ENCODE measurements at regions not wholly inside any gene's neighbourhood (a gene's known extent, or its start where the extent isn't known, plus 50 kb on each side); places are given as distances from the start of the nearest gene placed in this dataset.
"Not testable (repeated sequence)": the region's sequence is repeated elsewhere in the genome, so short reads cannot be mapped to it uniquely, and the experiment has no call there.

DNA sequence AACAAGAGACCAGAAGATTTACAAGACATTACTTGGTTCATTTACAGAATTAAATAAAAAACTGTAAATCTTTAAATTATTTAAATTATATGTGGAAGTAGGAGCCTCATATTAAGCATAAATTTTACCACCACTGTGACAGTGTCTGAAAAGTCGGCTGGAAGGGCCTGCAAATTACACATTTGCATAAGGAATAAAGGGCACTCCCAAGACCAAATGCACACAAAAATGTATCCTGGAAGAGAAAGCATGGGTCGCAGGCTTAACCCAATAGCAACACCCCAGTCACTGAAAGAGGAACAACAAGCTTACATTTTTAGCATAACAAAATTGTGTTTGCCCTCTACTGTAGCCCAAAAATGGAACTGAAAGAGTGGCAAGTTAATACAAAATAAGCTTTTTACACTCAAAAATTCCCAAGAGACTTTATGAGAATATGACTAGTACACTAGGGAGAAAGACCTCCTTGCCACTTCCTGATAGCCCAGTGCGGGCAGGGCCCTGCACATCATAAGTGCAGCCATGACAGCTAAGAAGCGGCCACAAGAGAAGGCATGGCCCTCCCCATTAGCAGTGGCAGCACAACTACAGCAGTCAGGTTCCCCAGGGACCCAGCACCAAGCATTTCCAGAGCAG lies 482.0 kb downstream of the DTWD2 start:
- H3K4me3 ChIP-seq (ENCODE audit: low read depth, low read length): no peak overlapping the region

DNA sequence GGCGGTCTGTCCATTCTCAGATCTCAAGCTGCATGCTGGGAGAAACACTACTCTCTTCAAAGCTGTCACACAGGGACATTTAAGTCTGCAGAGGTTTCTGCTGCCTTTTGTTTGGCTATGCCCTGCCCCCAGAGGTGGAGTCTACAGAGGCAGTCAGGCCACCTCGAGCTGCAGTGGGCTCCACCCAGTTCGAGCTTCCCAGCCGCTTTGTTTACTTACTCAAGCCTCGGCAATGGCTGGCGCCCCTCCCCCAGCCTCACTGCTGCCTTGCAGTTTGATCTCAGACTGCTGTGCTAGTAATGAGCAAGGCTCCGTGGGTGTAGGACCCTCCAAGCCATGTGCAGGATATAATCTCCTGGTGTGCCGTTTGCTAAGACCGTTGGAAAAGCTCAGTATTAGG lies 486.1 kb downstream of the DTWD2 start:
- H3K4me3 ChIP-seq (ENCODE audit: low read depth, low read length): not testable (repeated sequence)

DNA sequence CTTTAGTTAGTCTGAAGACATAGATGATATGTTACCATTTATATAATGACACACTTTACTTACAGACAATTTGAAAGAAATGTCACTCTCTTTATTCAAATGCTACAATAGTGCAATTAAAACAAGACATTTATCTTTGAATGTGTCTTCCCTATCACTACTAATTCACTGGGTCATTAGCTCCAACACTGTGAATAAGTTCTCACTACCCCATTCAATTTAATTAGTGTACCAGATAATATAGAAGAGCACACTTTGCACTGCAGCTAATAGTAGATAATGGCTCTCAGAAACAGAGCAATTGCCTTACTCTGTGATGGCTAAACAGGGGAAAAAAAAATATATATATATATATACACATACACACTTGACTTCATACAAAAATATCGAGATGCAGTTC lies 497.0 kb downstream of the DTWD2 start:
- no peak overlapping the region for H3K4me3 ChIP-seq (ENCODE audit: low read depth, low read length)

DNA sequence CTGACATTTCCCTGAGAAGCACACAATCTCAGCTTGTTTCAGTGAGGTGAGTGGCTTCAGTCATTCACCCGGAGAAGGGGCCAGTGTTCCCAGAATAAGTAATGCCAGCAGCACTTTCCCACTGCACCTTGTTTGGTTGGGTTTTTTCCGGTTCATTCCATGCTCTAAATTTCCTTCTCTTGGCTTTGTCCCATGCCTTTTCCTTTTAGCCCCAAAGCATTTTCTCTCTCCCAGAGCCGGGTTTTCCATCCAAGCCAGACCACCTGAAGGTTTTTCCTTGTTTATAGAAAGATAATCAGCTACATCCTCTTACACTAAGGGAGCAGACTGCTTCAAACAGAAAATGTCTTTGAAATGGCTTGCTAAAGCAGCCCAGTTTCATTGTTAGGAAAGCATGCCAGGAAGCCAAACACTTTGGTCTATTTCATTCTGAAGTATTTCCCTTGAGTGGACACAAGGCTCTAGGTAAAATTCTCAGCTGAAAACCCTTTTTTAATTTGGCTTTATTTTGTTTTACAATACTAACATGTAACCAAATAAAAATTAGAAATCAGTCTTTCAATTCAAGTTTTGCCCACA lies 501.6 kb downstream of the DTWD2 start:
- no peak overlapping the region for H3K4me3 ChIP-seq (ENCODE audit: low read depth, low read length)

DNA sequence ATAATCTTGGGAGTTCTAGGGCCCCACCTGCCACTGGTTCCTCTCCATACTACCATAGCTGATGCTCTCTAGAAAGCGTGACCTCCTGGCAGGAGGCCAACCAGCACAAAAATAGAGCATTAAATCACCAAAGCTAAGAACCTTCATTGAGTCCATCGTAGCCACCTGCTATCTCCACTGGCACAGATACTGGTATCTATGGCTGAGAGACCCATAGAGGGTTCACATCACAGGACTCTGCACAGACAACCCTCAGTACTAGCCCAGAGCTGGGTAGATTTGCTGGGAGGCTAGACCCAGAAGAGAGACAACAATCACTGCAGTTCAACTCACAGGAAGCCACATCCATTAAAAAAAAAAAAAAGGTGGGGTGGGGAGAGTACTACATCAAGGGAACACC lies 509.1 kb downstream of the DTWD2 start:
- H3K4me3 ChIP-seq (ENCODE audit: low read depth, low read length): no peak overlapping the region

DNA sequence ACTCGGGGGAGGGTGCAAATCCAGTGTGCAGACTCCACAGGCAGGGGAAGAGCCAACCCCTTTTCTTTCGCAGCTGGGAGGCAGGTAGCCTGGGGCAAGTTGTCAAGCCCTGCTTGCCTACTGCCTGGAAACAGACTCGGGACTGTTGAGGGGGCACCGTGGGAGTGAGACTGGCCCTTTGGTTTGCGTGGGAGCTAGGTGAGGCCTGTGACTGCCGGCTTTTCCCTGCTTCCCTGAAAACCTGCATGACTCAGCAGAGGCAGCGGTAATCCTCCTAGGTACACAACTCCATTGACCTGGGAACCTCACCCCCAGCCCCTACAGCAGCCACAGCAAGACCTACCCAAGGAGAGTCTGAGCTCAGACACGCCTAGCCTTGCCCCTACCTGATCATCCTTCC lies 509.5 kb downstream of the DTWD2 start:
- H3K4me3 ChIP-seq (ENCODE audit: low read depth, low read length): no peak overlapping the region

DNA sequence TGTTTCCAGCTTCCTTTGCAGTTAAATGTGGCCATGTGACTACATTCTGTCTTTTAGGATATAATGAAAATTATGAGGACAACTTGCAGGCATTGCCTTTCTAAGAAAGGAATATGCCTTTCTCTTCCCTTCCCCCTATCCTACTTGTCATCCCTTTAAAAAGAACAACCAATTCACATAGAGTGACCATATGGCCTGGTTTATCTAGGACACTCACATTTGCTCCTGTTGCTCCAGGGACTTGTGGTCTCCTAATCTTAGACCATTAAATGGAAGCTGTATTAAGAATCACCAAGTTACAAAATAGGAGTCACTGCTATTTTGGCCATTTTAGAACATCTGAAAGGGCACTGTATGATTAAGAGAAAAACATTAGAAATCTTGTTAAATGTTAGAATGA lies 520.3 kb downstream of the DTWD2 start:
- no peak overlapping the region for H3K4me3 ChIP-seq (ENCODE audit: low read depth, low read length)

DNA sequence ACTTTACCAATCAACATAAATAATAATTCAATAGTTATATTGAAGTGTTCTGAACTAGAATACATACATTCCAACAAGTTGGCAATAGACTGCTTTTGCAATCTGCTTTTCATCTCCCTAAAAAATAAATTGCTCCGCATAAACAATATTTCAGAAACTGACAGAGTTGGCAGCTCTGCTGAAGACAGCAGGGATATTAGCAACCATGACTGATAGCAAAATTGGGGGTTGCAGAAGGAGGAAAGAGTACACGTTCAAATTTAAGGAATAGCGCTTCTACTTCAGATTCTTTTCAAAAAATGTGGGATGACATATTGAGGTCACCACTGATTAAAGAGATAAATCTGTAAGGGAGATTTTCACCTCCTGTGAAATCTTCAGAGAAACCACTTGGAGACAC lies 521.2 kb downstream of the DTWD2 start:
- H3K4me3 ChIP-seq (ENCODE audit: low read depth, low read length): no peak overlapping the region

DNA sequence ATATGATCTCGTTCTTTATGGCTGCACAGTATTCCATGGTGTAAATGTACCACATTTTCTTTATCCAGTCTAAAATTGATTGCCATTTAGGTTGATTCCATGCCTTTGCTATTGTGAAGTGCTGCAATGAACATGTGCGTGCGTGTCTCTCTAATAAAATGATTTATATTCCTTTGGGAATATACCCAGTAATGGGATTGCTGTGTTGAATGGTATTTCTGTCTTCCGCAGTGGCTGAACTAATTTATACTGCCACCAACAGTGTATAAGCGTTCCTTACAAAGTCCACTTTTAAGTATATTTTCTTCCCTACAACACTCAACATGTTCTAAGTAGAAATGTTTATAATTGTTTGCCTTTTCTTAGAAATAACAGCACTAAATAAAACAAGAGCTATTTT lies 521.9 kb downstream of the DTWD2 start:
- no peak overlapping the region for H3K4me3 ChIP-seq (ENCODE audit: low read depth, low read length)

DNA sequence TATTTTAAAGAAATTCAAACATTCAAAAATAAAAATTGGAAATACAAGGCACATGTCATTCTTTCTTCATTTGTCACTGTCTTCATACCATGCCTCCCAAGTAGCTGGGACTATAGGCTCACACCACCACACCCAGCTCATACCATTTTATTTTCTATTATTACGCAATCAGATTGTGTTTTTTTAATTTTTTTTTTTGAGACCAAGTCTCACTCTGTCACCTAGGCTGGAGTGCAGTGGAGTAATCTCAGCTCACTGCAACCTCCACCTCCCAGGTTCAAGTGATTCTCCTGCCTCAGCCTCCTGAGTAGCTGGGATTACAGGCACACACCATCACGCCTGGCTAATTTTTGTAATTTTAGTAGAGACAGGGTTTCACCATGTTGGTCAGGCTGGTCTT lies 526.1 kb downstream of the DTWD2 start:
- not testable (repeated sequence) for H3K4me3 ChIP-seq (ENCODE audit: low read depth, low read length)

DNA sequence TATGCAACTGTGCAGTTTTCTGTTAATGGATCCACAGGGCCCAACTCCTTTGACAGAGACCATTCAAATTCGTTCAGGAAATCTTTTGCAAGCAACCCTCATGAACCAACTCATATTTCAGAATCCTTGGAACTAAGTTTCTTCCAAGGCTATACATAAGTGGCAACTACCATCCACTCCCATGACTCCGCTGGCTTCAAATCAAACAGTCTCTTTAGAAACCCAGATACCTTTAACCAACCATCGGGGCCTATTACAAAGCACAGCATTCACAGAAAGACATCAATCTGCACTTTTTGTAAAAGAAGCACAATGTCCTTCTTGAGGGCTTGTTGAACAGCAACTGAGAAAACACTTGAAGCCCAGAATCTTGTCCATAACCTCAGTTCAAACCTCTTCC lies 526.9 kb downstream of the DTWD2 start:
- no peak overlapping the region for H3K4me3 ChIP-seq (ENCODE audit: low read depth, low read length)

DNA sequence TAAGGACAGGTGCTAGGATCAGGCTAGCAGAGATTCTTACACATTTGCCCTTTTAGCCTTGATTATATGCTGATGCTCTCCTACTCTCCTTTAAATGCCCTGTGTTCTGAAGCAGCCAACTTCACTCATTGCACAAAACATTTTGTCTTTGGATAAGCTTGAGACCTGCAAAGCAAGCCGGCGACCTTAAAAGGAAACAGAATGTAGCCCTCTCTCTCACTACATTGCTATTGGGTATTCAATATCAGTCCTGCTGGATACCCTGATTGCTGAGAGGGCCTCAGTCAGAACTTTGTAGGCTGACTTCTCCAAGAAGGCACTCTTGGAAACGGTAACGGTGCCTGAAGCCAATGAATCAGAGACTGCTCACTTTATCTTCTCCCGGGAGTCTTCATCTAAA lies 528.9 kb downstream of the DTWD2 start:
- H3K4me3 ChIP-seq (ENCODE audit: low read depth, low read length): no peak overlapping the region

DNA sequence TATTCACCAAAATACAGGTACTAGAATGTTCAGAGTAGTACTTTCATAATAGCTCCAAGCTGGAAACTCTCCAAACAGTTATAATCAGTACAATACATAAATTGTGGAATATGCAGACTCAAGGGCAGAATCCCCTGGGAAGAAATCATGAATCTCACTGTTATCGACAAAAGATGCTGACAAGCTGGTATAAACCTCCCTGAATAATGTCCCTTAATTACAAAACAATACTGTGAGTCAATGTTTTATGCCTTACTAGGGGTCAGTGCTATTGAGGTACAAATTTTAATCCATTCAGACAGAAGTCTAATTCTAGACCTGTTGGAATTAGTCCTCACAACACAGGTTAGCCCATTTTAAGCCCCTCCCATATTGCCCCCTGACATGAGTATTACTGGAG lies 532.3 kb downstream of the DTWD2 start:
- no peak overlapping the region for H3K4me3 ChIP-seq (ENCODE audit: low read depth, low read length)

DNA sequence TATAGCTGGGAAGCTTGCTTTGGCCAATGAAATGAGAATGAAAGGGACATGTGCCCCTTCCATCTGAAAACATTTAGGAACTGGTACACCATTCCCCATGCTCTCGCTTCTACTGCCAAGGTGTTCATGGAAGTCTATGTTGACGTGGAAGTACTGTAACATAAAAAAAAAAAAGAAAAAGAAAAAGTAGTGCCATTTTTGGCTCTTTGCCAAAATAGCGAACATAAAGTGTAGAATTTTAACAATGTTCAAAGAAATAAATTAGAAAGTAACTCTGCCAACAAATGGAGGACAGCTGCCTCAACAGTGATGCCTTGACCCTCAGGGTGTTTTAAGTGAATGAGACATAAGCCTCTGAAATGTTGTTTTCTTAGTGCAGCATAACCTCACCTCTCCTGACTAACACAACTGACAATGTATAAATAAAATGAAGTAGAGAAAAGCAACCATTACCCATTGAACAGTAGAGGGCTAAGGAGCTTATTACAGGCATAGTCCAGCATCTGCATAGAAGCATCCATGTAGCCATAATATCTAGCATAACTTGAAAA lies 536.6 kb downstream of the DTWD2 start:
- H3K4me3 ChIP-seq (ENCODE audit: low read depth, low read length): no peak overlapping the region

DNA sequence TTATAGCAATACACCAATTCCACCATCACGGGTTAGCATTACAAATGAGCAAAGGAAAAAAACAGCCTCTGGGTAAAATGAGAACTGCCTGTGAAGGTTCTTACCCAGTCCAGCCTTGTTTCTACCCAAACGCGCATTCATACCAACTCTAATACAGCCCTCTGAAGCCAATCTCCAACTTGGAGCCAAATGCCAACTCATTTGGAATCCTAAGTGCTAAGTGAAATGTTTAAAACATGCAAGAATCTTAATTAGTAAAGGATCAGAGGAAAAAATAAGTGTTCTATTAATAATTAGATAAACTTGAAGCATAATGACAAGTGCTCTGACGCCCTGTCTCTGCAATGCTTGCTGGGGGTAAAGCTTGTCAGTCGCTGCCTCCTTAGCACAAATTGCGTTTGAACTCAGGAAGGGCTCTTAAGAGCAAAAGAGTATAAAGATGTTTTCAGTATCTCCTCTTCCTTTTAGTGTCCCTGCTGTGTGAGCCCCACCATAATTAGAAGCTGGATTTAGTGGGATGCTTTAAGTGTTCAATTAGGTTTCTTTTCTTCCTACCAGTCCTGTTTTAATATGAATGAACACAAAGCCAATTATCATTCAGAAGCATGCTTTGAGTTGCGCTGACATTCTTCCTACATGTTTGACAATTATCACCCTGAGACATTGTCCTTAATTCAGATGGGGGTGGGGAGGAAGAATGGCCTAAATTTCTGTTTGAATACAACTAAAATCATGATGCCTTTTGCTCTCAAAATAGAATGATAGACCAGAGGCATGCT lies 537.6 kb downstream of the DTWD2 start:
- H3K4me3 ChIP-seq (ENCODE audit: low read depth, low read length): no peak overlapping the region

DNA sequence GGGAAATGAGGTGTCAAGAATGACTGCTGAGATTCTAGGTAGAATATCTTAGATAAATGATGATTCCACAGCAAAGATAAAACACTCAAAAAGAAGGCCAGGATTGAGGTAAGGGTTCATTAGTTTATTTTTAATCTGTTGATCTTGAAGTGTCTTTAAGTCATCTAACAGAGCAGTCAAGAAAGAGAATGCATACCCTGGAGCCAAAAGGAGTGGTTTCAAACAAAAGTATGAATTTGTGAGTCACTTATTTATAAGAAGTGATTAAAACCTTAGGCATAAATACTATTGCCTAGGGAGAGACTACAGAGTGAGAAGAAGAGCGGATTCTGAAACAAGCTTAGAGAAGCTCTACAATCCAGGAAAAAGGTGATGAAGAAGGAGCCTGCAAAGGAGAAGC lies 541.0 kb downstream of the DTWD2 start:
- H3K4me3 ChIP-seq (ENCODE audit: low read depth, low read length): no peak overlapping the region

DNA sequence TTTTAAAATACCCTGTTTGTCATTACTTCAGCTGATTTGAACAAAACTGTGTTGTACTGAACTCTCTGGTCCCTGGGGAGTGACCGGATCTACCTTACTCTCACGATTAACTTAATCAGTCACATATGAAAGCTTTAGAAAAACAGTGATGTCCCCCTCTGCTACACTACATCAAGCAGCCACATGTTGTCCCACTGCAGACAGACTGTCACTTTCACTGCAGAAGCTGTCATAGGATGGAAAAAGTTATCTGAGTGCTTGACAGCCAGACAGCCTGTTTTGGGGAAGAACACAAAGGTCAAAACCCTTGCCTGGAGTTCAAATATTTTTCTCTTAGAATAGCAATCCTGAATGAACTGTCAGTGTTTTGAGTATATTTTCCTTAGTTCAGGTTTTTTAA lies 546.4 kb downstream of the DTWD2 start:
- no peak overlapping the region for H3K4me3 ChIP-seq (ENCODE audit: low read depth, low read length)

DNA sequence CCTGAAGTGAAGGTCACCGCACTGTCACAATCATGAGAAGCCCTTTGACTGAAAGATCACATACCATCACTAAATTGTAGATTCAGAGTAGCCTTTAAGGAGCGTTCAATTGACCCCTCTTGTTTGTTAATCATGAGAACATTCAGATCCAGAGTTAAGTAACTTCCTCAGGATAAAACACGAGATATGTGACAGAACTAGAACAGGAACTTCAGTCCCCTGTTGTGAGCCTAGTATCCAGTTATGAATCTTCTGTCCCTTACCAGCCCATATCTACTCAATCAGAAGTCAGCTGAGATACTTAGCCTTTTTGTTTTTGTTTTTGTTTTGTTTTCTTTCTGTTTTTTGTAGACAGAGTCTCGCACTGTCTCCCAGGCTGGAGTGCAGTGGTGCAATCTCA lies 547.3 kb downstream of the DTWD2 start:
- no peak overlapping the region for H3K4me3 ChIP-seq (ENCODE audit: low read depth, low read length)

DNA sequence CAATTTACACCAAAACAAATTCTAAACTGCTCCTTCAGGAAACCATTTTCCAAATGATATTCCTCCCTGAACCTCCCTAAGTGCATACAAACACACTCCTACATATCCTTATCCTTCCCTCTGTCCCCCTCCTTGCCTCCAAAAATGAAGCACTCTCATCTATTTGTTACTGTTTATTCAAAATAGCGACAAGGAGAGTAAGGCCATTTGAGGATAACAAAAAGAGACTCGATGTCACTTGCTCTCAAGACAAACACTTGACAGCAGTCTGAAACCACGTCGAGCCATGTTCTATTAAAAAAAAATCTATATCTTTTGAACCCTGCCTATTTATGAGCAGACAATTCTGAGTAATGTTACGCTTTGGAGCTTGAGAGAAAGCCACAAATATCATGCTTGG lies 547.9 kb downstream of the DTWD2 start:
- H3K4me3 ChIP-seq (ENCODE audit: low read depth, low read length): no peak overlapping the region

DNA sequence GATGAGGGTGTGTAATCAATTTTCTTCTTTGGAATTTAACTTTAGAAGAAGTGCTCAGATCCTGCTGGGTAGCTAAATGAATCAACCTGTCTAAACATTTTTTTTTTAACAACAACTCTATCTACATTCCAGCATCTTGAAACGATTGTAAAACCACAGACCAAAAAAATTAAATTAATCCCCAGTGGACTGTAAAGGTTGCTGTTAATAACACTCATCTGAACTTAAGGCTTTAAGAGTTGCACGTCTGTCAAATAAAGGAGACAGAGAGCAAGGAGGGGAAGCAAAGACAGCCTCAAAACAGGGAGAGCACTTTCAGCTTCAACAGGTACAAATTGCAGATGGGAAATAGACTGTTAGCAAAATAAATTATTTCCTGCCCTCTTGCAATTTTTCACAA lies 548.5 kb downstream of the DTWD2 start:
- no peak overlapping the region for H3K4me3 ChIP-seq (ENCODE audit: low read depth, low read length)

DNA sequence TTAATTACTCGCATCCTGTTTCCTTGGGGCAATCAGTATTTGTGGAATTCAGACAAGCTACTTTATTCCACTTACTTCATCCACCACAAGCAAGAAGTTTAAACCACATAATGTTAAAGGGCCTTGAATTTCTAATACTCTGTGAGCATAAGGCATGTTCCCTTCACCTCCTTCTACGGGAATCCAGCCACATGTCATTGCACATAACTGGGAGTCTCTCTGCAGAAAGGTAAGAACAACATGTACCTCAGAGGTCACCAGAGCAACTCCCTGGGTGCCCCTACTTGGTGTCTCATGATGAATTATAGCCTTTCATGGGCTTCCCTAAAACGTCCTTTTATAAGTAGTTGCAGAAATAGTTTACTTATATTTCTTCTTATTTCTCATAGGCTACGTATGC lies 553.2 kb downstream of the DTWD2 start:
- no peak overlapping the region for H3K4me3 ChIP-seq (ENCODE audit: low read depth, low read length)

DNA sequence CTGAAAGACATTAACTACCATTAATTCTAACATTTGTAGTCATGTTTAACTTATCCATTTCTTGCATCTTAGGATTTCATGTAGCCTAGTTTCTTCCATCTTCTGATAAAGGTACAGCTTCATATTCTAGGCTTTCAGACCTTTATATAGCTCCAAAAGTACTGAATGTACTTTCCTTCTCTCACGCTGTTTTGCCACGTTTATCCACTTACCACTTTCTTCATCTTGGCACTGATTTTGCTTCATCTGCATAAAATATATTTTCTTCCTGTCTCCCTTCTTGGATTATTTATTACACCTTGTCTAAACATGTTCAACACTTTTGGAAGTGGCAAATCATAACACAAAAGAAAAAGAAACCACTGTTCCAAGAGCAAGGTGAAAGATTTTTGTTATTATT lies 553.8 kb downstream of the DTWD2 start:
- no peak overlapping the region for H3K4me3 ChIP-seq (ENCODE audit: low read depth, low read length)
